Karpas-422 (cell line): ENCODE measurements at regions not wholly inside any gene's neighbourhood (a gene's known extent, or its start where the extent isn't known, plus 50 kb on each side); places are given as distances from the start of the nearest gene placed in this dataset.

Experiments
- DNase-seq: peaks from one replicate; pipeline ENCODE4 v3.0.0-alpha.2; 2015
- H2AFZ ChIP-seq: fragments of 200-600 bp; sonication (generic); 2 replicates; pipeline ENCODE4 v1.6.1; 2014; ENCODE audit warnings: antibody characterized with exemption, low read length, mixed read lengths
- H3K27ac ChIP-seq: fragments of 200-600 bp; sonication (generic); 2 replicates; pipeline ENCODE4 v1.5.1; 2014; ENCODE audit warnings: mild to moderate bottlenecking, low read length, moderate library complexity
- H3K27me3 ChIP-seq: fragments of 200-600 bp; sonication (generic); 2 replicates; pipeline ENCODE4 v1.6.1; 2014; ENCODE audit warnings: low read length, mixed read lengths
- H3K36me3 ChIP-seq: fragments of 200-600 bp; sonication (generic); 2 replicates; pipeline ENCODE4 v1.6.1; 2014; ENCODE audit warnings: low read length, mixed read lengths; ENCODE audit not compliant: insufficient read depth
- H3K4me1 ChIP-seq: fragments of 200-600 bp; sonication (generic); 2 replicates; pipeline ENCODE4 v1.6.1; 2014; ENCODE audit warnings: mild to moderate bottlenecking, low read length, mixed read lengths
- H3K4me2 ChIP-seq: fragments of 200-600 bp; sonication (generic); 2 replicates; pipeline ENCODE4 v1.6.1; 2014; ENCODE audit warnings: low read length, low read depth, mild to moderate bottlenecking; ENCODE audit not compliant: poor library complexity, severe bottlenecking
- H3K4me3 ChIP-seq: fragments of 200-600 bp; sonication (generic); 2 replicates; pipeline ENCODE4 v1.5.1; 2014; ENCODE audit warnings: mild to moderate bottlenecking, antibody characterized with exemption, low read length, mixed read lengths
- H3K79me2 ChIP-seq: fragments of 200-600 bp; sonication (generic); 2 replicates; pipeline ENCODE4 v1.6.1; 2014; ENCODE audit warnings: mild to moderate bottlenecking, low read length, mixed read lengths
- H3K9ac ChIP-seq: fragments of 200-600 bp; sonication (generic); 2 replicates; pipeline ENCODE4 v1.6.0; 2014; ENCODE audit warnings: low read length
- H3K9me2 ChIP-seq: fragments of 200-600 bp; sonication (generic), shearing (Covaris generic); replicated peaks from 2 replicates; pipeline ENCODE4 v1.6.0; 2014; ENCODE audit warnings: mild to moderate bottlenecking, low read length, moderate library complexity; ENCODE audit not compliant: insufficient read depth
- H3K9me3 ChIP-seq: fragments of 300-700, 200-600 bp; sonication (generic); 2 replicates; pipeline ENCODE4 v1.6.1; 2014; ENCODE audit warnings: low read length, mixed read lengths
- H4K20me1 ChIP-seq: fragments of 200-600 bp; sonication (generic); 2 replicates; pipeline ENCODE4 v1.6.1; 2014; ENCODE audit warnings: mild to moderate bottlenecking, antibody characterized with exemption, low read length, low read depth; ENCODE audit not compliant: insufficient read depth

GRCh38 chr4:37535872-37536271 is 150.3 kb downstream of the RELL1 start:
- Histone ChIP-seq H3K79me2 (no peaks in the 10 kb centered on the region), H3K4me2 (no peak overlapping the region), H3K4me1 (no peaks in the 10 kb centered on the region), H2AFZ (no peak overlapping the region), H3K27ac (no peak overlapping the region), H3K9me2 (no peaks in the 10 kb centered on the region), H3K36me3 (no peaks in the 10 kb centered on the region), H3K27me3 (no peaks in the 10 kb centered on the region), H4K20me1 (no peaks in the 10 kb centered on the region), H3K9me3 (no peaks in the 10 kb centered on the region), H3K4me3 (no peak overlapping the region), H3K9ac (no peak overlapping the region)
- DNase-seq, result peak; percentile 24

GRCh38 chr4:37533286-37534033 is 152.7 kb downstream of the RELL1 start:
- no peaks in the 10 kb centered on the region for H3K4me1 ChIP-seq
- no peaks in the 10 kb centered on the region for H4K20me1 ChIP-seq
- no peaks in the 10 kb centered on the region for H3K36me3 ChIP-seq
- H3K4me2 ChIP-seq, result no peak overlapping the region
- H2AFZ ChIP-seq, result no peak overlapping the region
- no peaks in the 10 kb centered on the region for H3K9me2 ChIP-seq
- no peak overlapping the region for H3K27ac ChIP-seq
- H3K9ac ChIP-seq, result no peak overlapping the region
- no peaks in the 10 kb centered on the region for H3K27me3 ChIP-seq
- H3K9me3 ChIP-seq, result no peaks in the 10 kb centered on the region
- DNase-seq, result peak; percentile 19
- no peak overlapping the region for H3K4me3 ChIP-seq
- H3K79me2 ChIP-seq, result no peaks in the 10 kb centered on the region

- H3K27ac ChIP-seq, result no peak overlapping the region
- H3K9ac ChIP-seq, result no peak overlapping the region
- no peaks in the 10 kb centered on the region for H3K9me3 ChIP-seq
- no peaks in the 10 kb centered on the region for H3K36me3 ChIP-seq
- no peak overlapping the region for H3K4me3 ChIP-seq
- H2AFZ ChIP-seq, result no peak overlapping the region
- no peaks in the 10 kb centered on the region for H3K79me2 ChIP-seq
- no peaks in the 10 kb centered on the region for H3K27me3 ChIP-seq
- no peaks in the 10 kb centered on the region for H3K9me2 ChIP-seq
- DNase-seq, result no peak
- no peaks in the 10 kb centered on the region for H3K4me1 ChIP-seq
- no peaks in the 10 kb centered on the region for H4K20me1 ChIP-seq
- no peak overlapping the region for H3K4me2 ChIP-seq
Observed at GRCh38 chr4:37531151-37531550, 155.0 kb downstream of the RELL1 start.

- no peak overlapping the region for H3K27ac ChIP-seq
- no peaks in the 10 kb centered on the region for H3K9me3 ChIP-seq
- H3K4me3 ChIP-seq, result no peak overlapping the region
- H3K4me2 ChIP-seq, result no peak overlapping the region
- H3K9me2 ChIP-seq, result no peaks in the 10 kb centered on the region
- no peak overlapping the region for H3K9ac ChIP-seq
- no peaks in the 10 kb centered on the region for H3K79me2 ChIP-seq
- no peaks in the 10 kb centered on the region for H3K4me1 ChIP-seq
- no peaks in the 10 kb centered on the region for H3K36me3 ChIP-seq
- no peaks in the 10 kb centered on the region for H4K20me1 ChIP-seq
- no peak for DNase-seq
- H3K27me3 ChIP-seq, result no peaks in the 10 kb centered on the region
- no peak overlapping the region for H2AFZ ChIP-seq
Observed at GRCh38 chr4:37530451-37530850, 155.7 kb downstream of the RELL1 start.

- no peaks in the 10 kb centered on the region for H3K9me3 ChIP-seq
- no peaks in the 10 kb centered on the region for H3K9me2 ChIP-seq
- H3K9ac ChIP-seq, result no peak overlapping the region
- no peak overlapping the region for H2AFZ ChIP-seq
- H3K4me3 ChIP-seq, result no peak overlapping the region
- H3K27ac ChIP-seq, result no peak overlapping the region
- no peaks in the 10 kb centered on the region for H4K20me1 ChIP-seq
- H3K4me2 ChIP-seq, result no peak overlapping the region
- no peaks in the 10 kb centered on the region for H3K79me2 ChIP-seq
- no peaks in the 10 kb centered on the region for H3K4me1 ChIP-seq
- no peaks in the 10 kb centered on the region for H3K27me3 ChIP-seq
- H3K36me3 ChIP-seq, result no peaks in the 10 kb centered on the region
- no peak for DNase-seq
Observed at GRCh38 chr4:37528166-37528885, 157.8 kb downstream of the RELL1 start.

GRCh38 chr4:37524267-37524666 is 161.9 kb downstream of the RELL1 start:
- Histone ChIP-seq H3K4me3 (no peak overlapping the region), H3K36me3 (no peaks in the 10 kb centered on the region), H3K4me2 (no peak overlapping the region), H3K9me2 (no peaks in the 10 kb centered on the region), H3K9ac (no peak overlapping the region), H3K27ac (no peak overlapping the region), H2AFZ (no peak overlapping the region), H3K9me3 (no peaks in the 10 kb centered on the region), H3K4me1 (no peaks in the 10 kb centered on the region), H4K20me1 (no peaks in the 10 kb centered on the region), H3K79me2 (no peaks in the 10 kb centered on the region), H3K27me3 (no peaks in the 10 kb centered on the region)
- DNase-seq, result peak; percentile 11

GRCh38 chr4:37522996-37523395 is 163.2 kb downstream of the RELL1 start:
- Histone ChIP-seq H3K9me2 (no peaks in the 10 kb centered on the region), H3K9ac (no peak overlapping the region), H3K4me2 (no peak overlapping the region), H4K20me1 (no peaks in the 10 kb centered on the region), H2AFZ (no peak overlapping the region), H3K9me3 (no peaks in the 10 kb centered on the region), H3K4me3 (no peak overlapping the region), H3K4me1 (no peaks in the 10 kb centered on the region), H3K27me3 (no peaks in the 10 kb centered on the region), H3K36me3 (no peaks in the 10 kb centered on the region), H3K79me2 (no peaks in the 10 kb centered on the region), H3K27ac (no peak overlapping the region)
- peak; percentile 31 for DNase-seq

GRCh38 chr4:37517326-37517725 is 168.8 kb downstream of the RELL1 start:
- no peaks in the 10 kb centered on the region for H3K36me3 ChIP-seq
- no peaks in the 10 kb centered on the region for H3K4me1 ChIP-seq
- H4K20me1 ChIP-seq, result no peaks in the 10 kb centered on the region
- H3K9me3 ChIP-seq, result no peaks in the 10 kb centered on the region
- no peaks in the 10 kb centered on the region for H3K79me2 ChIP-seq
- H3K4me3 ChIP-seq, result no peak overlapping the region
- H3K27ac ChIP-seq, result no peak overlapping the region
- no peak overlapping the region for H3K4me2 ChIP-seq
- H3K9me2 ChIP-seq, result no peaks in the 10 kb centered on the region
- no peak for DNase-seq
- H3K27me3 ChIP-seq, result no peaks in the 10 kb centered on the region
- no peak overlapping the region for H3K9ac ChIP-seq
- H2AFZ ChIP-seq, result no peak overlapping the region
